DOHH2 (cell line): ENCODE measurements at regions not wholly inside any gene's neighbourhood (a gene's known extent, or its start where the extent isn't known, plus 50 kb on each side); places are given as distances from the start of the nearest gene placed in this dataset.

Source experiments
- CTCF ChIP-seq: fragments of 200-600 bp; sonication (generic); IDR thresholded peaks from one replicate; pipeline ENCODE4 v1.5.1; 2014; ENCODE audit warnings: antibody characterized with exemption, mild to moderate bottlenecking, low read depth, low read length; ENCODE audit not compliant: poor library complexity, severe bottlenecking
- EZH2phosphoT487 ChIP-seq: fragments of 200-600 bp; sonication (generic); IDR thresholded peaks from 2 replicates; pipeline ENCODE4 v1.6.1; 2017; ENCODE audit warnings: borderline replicate concordance, mild to moderate bottlenecking, antibody characterized with exemption, low read length, moderate library complexity, mixed read lengths

GRCh38 chr3:57009367-57009766 is 51.1 kb upstream of the SPATA12 start:
- no peak for TF ChIP-seq CTCF
- no peak for TF ChIP-seq EZH2phosphoT487
